NCI-H1092 treated with DMSO at 0.1 percent for 48 hours (cell line): ENCODE measurements at regions not wholly inside any gene's neighbourhood (a gene's known extent, or its start where the extent isn't known, plus 50 kb on each side); places are given as distances from the start of the nearest gene placed in this dataset.
"Not testable (repeated sequence)": the region's sequence is repeated elsewhere in the genome, so short reads cannot be mapped to it uniquely, and the experiment has no call there.

Experiments used
- DNase-seq: peaks from one replicate; lab custom pipeline; 2025; lab: John Stamatoyannopoulos, UW

GRCh38 chr6:158920311-158920905 lies 79.6 kb downstream of the RSPH3 start:
- no peak for DNase-seq

- no peak for DNase-seq
These were observed 80.1 kb downstream of the RSPH3 start for GRCh38 chr6:158919865-158920264.

- no peak for DNase-seq
These were observed 83.4 kb downstream of the RSPH3 start for GRCh38 chr6:158916617-158917016.

GRCh38 chr6:158914923-158915322 lies 85.1 kb downstream of the RSPH3 start:
- DNase-seq, result no peak

- DNase-seq, result no peak
These were observed 86.4 kb downstream of the RSPH3 start for GRCh38 chr6:158913580-158913979.

- no peak for DNase-seq
These were observed 87.3 kb downstream of the RSPH3 start for GRCh38 chr6:158912655-158913054.

- peak; percentile 18 for DNase-seq
These were observed 88.1 kb downstream of the RSPH3 start for GRCh38 chr6:158911746-158912480.

- no peak for DNase-seq
These were observed 89.2 kb downstream of the RSPH3 start for GRCh38 chr6:158910484-158911440.

- DNase-seq, result no peak
These were observed 90.1 kb downstream of the RSPH3 start for GRCh38 chr6:158909938-158910337.

- no peak for DNase-seq
These were observed 89.4 kb upstream of the EZR start for GRCh38 chr6:158908606-158909005.

GRCh38 chr6:158907931-158908330 lies 88.8 kb upstream of the EZR start:
- no peak for DNase-seq

- DNase-seq, result no peak
These were observed 87.8 kb upstream of the EZR start for GRCh38 chr6:158906926-158907325.

- no peak for DNase-seq
These were observed 86.1 kb upstream of the EZR start for GRCh38 chr6:158905277-158905676.

GRCh38 chr6:158903801-158904200 lies 84.6 kb upstream of the EZR start:
- no peak for DNase-seq

GRCh38 chr6:158900663-158901312 lies 81.6 kb upstream of the EZR start:
- no peak for DNase-seq

- DNase-seq, result no peak
These were observed 78.1 kb upstream of the EZR start for GRCh38 chr6:158897236-158897635.

- no peak for DNase-seq
These were observed 76.5 kb upstream of the EZR start for GRCh38 chr6:158895661-158896060.

GRCh38 chr6:158894193-158894592 lies 75.0 kb upstream of the EZR start:
- no peak for DNase-seq

GRCh38 chr6:158892266-158892665 lies 73.1 kb upstream of the EZR start:
- no peak for DNase-seq

GRCh38 chr6:158891560-158891959 lies 72.4 kb upstream of the EZR start:
- not testable (repeated sequence) for DNase-seq

GRCh38 chr6:158888171-158888570 lies 69.0 kb upstream of the EZR start:
- DNase-seq, result not testable (repeated sequence)

- not testable (repeated sequence) for DNase-seq
These were observed 67.3 kb upstream of the EZR start for GRCh38 chr6:158886346-158886977.
